ENCODE measurements at regions not wholly inside any gene's neighbourhood (a gene's known extent, or its start where the extent isn't known, plus 50 kb on each side); places are given as distances from the start of the nearest gene placed in this dataset.
"Not testable (repeated sequence)": the region's sequence is repeated elsewhere in the genome, so short reads cannot be mapped to it uniquely, and the experiment has no call there.

DNA sequence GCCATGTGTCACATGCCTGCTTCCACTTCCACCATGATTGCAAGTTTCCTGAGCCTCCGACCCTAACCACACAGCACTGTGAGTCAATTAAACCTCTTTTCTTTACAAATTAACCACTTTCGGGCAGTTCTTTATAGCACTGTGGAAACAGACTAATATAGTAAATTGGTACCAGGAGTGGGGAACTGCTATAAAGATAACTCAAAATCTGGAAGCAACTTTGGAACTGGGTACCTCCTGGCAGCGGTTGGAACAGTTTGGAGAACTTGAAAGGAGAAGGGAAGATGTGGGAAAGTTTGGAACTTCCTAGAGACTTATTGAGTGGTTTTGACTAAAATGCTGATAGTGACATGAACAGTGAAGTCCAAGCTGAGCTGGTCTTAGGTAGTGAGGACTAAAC is 436.1 kb downstream of the TMEM121 start:
- Histone ChIP-seq H3K27me3 (replicated peaks; ENCODE audit: insufficient read depth, low read depth, low read length, poor library complexity) (peaks cover 2% of the 10 kb centered on the region), H3K36me3 (ENCODE audit: insufficient read depth, low read length, poor library complexity, severe bottlenecking) (no peaks in the 10 kb centered on the region), H3K27ac (ENCODE audit: low read depth, low read length, poor library complexity, severe bottlenecking) (no peak overlapping the region), H3K9me3 (ENCODE audit: low read depth, low read length, poor library complexity, severe bottlenecking) (peaks cover 6% of the 10 kb centered on the region), H3K4me3 (ENCODE audit: low read depth, low read length, poor library complexity, severe bottlenecking) (no peak overlapping the region), H3K4me1 (ENCODE audit: insufficient read depth, low read length, poor library complexity, severe bottlenecking) (no peaks in the 10 kb centered on the region)
- ChIA-PET CTCF (no interaction called here), POLR2A (ENCODE audit: low non-redundant PET) (no interaction called here)
- no peak for DNase-seq (ENCODE audit: low spot score)
- intact Hi-C loops (cut with micrococcal nuclease; ENCODE audit: unreplicated experiment), result no loop called here
- TF ChIP-seq EZH2 (IDR thresholded peaks at IDR 0.05; ENCODE audit: borderline replicate concordance, low read depth, low read length, poor library complexity, severe bottlenecking), result no peak
- TF ChIP-seq, protein P1, sequence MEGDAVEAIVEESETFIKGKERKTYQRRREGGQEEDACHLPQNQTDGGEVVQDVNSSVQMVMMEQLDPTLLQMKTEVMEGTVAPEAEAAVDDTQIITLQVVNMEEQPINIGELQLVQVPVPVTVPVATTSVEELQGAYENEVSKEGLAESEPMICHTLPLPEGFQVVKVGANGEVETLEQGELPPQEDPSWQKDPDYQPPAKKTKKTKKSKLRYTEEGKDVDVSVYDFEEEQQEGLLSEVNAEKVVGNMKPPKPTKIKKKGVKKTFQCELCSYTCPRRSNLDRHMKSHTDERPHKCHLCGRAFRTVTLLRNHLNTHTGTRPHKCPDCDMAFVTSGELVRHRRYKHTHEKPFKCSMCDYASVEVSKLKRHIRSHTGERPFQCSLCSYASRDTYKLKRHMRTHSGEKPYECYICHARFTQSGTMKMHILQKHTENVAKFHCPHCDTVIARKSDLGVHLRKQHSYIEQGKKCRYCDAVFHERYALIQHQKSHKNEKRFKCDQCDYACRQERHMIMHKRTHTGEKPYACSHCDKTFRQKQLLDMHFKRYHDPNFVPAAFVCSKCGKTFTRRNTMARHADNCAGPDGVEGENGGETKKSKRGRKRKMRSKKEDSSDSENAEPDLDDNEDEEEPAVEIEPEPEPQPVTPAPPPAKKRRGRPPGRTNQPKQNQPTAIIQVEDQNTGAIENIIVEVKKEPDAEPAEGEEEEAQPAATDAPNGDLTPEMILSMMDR (conservative IDR thresholded peaks at IDR 0.05; ENCODE audit: low read depth, low read length), result no peak
- no TSS peak for BruUV-seq (replicated peaks)

DNA sequence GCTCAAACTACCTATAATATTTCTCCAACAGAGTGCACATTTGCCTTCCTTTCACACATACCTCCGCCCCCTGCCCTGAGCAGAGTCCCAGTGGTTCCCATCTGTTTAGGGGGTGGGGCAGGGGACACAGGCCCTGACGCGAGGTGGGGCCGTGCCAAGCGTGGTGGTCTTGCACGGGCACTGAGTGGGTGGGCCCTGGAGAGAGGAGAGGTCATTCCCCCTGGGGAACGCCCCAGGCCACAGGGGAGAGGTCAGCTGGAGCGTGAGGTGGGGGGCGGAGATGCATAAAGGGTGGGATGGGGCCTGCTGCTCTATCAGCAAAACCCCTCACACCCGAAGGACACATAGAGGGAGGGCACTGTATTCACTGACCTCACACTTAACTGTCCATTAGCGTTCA is 441.9 kb downstream of the TMEM121 start:
- intact Hi-C loops (cut with micrococcal nuclease; ENCODE audit: unreplicated experiment), result no loop called here
- no peak overlapping the region for H3K27ac ChIP-seq (ENCODE audit: low read depth, low read length, poor library complexity, severe bottlenecking)
- DNase-seq (ENCODE audit: low spot score), result no peak
- no peak overlapping the region for H3K4me3 ChIP-seq (ENCODE audit: low read depth, low read length, poor library complexity, severe bottlenecking)
- ChIA-PET POLR2A (ENCODE audit: low non-redundant PET) (no interaction called here), CTCF (no interaction called here)
- no peaks in the 10 kb centered on the region for H3K36me3 ChIP-seq (ENCODE audit: insufficient read depth, low read length, poor library complexity, severe bottlenecking)
- no TSS peak for BruUV-seq (replicated peaks)
- no peaks in the 10 kb centered on the region for H3K4me1 ChIP-seq (ENCODE audit: insufficient read depth, low read length, poor library complexity, severe bottlenecking)
- no peak for TF ChIP-seq EZH2 (IDR thresholded peaks at IDR 0.05; ENCODE audit: borderline replicate concordance, low read depth, low read length, poor library complexity, severe bottlenecking)
- TF ChIP-seq, protein P1 (conservative IDR thresholded peaks at IDR 0.05; ENCODE audit: low read depth, low read length), result no peak
- H3K27me3 ChIP-seq (replicated peaks; ENCODE audit: insufficient read depth, low read depth, low read length, poor library complexity), result peaks cover 32% of the 10 kb centered on the region
- H3K9me3 ChIP-seq (ENCODE audit: low read depth, low read length, poor library complexity, severe bottlenecking), result no peaks in the 10 kb centered on the region

DNA sequence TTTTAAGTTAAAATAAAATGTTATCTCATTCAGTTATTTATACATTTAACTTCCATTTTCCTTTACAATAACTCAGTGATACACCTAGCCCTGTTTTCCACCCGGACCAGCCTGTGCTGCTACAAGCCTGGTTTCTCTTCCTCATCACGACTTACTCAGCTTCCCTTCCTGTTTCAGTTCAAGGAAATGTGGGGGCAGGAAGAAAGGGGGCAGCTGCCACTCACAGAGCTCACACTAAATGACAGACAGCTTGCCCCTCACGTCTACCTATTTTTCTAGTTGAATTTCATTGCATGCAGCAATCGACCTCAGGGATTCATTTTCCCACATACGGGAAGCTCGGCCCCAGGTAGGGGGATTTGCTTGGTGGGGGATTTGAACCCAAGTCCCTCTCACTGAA is 442.6 kb downstream of the TMEM121 start:
- DNase-seq (ENCODE audit: low spot score); H3K9me3 ChIP-seq (ENCODE audit: low read depth, low read length, poor library complexity, severe bottlenecking); BruUV-seq (replicated peaks); H3K4me3 ChIP-seq (ENCODE audit: low read depth, low read length, poor library complexity, severe bottlenecking); CTCF ChIA-PET; POLR2A ChIA-PET (ENCODE audit: low non-redundant PET); H3K27ac ChIP-seq (ENCODE audit: low read depth, low read length, poor library complexity, severe bottlenecking); intact Hi-C loops (cut with micrococcal nuclease; ENCODE audit: unreplicated experiment); H3K4me1 ChIP-seq (ENCODE audit: insufficient read depth, low read length, poor library complexity, severe bottlenecking); H3K36me3 ChIP-seq (ENCODE audit: insufficient read depth, low read length, poor library complexity, severe bottlenecking): not testable (repeated sequence)
- peaks cover 30% of the 10 kb centered on the region for H3K27me3 ChIP-seq (replicated peaks; ENCODE audit: insufficient read depth, low read depth, low read length, poor library complexity)

DNA sequence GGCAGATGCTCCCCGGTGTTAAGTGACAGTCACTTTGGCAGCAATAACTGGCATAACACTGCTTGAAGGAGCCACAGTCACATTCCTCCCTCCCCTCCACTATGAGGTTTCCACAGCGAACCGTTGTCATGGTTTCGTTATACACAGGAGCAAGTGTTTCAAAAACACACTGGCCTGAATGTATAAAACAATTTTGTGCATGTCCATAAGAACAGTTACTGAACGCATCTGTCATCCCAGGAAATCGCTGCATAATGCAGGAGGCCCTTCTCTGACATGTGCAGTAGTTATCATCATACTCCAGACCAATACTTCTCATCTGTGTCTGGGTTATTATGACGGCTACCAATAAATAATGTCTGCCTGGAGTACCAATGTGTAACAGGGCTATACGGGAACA is 444.4 kb downstream of the TMEM121 start:
- H3K27ac ChIP-seq (ENCODE audit: low read depth, low read length, poor library complexity, severe bottlenecking); POLR2A ChIA-PET (ENCODE audit: low non-redundant PET); CTCF ChIA-PET; BruUV-seq (replicated peaks); intact Hi-C loops (cut with micrococcal nuclease; ENCODE audit: unreplicated experiment); H3K9me3 ChIP-seq (ENCODE audit: low read depth, low read length, poor library complexity, severe bottlenecking); H3K36me3 ChIP-seq (ENCODE audit: insufficient read depth, low read length, poor library complexity, severe bottlenecking); H3K4me1 ChIP-seq (ENCODE audit: insufficient read depth, low read length, poor library complexity, severe bottlenecking); DNase-seq (ENCODE audit: low spot score); H3K4me3 ChIP-seq (ENCODE audit: low read depth, low read length, poor library complexity, severe bottlenecking): not testable (repeated sequence)
- peaks cover 30% of the 10 kb centered on the region for H3K27me3 ChIP-seq (replicated peaks; ENCODE audit: insufficient read depth, low read depth, low read length, poor library complexity)
